OCI-LY3 (cell line): ENCODE measurements at regions not wholly inside any gene's neighbourhood (a gene's known extent, or its start where the extent isn't known, plus 50 kb on each side); places are given as distances from the start of the nearest gene placed in this dataset.
A peak's percentile ranks its signal among the peaks of the same experiment; 100 is the strongest.

Experiments used
- H2AFZ ChIP-seq: fragments of 200-600, 300-600 bp; shearing (Covaris generic); 2 replicates; pipeline ENCODE4 v1.6.0; 2014; ENCODE audit warnings: antibody characterized with exemption, low read depth, low read length
- H3K27ac ChIP-seq: fragments of 200-600, 300-600 bp; sonication (generic); 2 replicates; pipeline ENCODE4 v1.5.1; 2014; ENCODE audit warnings: mild to moderate bottlenecking, low read length, moderate library complexity, mixed read lengths
- H3K27me3 ChIP-seq: fragments of 200-600, 300-600 bp; sonication (generic); 2 replicates; pipeline ENCODE4 v1.6.1; 2014; ENCODE audit warnings: low read depth, low read length, mixed read lengths
- H3K36me3 ChIP-seq: fragments of 200-600, 300-600 bp; sonication (generic); replicated peaks from 2 replicates; pipeline ENCODE3; 2014; ENCODE audit warnings: low read depth, low read length, mixed read lengths
- H3K4me1 ChIP-seq: fragments of 300-600, 200-600 bp; sonication (generic); 2 replicates; pipeline ENCODE4 v1.6.1; 2014; ENCODE audit warnings: low read length, mixed read lengths
- H3K4me2 ChIP-seq: fragments of 200-600, 300-600 bp; sonication (generic); 2 replicates; pipeline ENCODE4 v1.6.1; 2014; ENCODE audit warnings: low read length, mixed read lengths
- H3K4me3 ChIP-seq: fragments of 300-600, 200-600 bp; sonication (generic); 2 replicates; pipeline ENCODE4 v1.5.1; 2014; ENCODE audit warnings: antibody characterized with exemption, mild to moderate bottlenecking, low read length, moderate library complexity
- H3K79me2 ChIP-seq: fragments of 300-600, 200-600 bp; shearing (Covaris generic); 2 replicates; pipeline ENCODE4 v1.6.1; 2014; ENCODE audit warnings: mild to moderate bottlenecking, low read length, mixed read lengths
- H3K9ac ChIP-seq: fragments of 300-600, 200-600 bp; shearing (Covaris generic); 2 replicates; pipeline ENCODE4 v1.6.0; 2014; ENCODE audit warnings: mild to moderate bottlenecking, low read length, moderate library complexity
- H3K9me3 ChIP-seq: fragments of 200-600, 300-600 bp; shearing (Covaris generic); 2 replicates; pipeline ENCODE4 v1.6.1; 2014; ENCODE audit warnings: low read length, mixed read lengths; ENCODE audit not compliant: insufficient read depth
- H4K20me1 ChIP-seq: fragments of 200-600, 300-600 bp; sonication (generic); 2 replicates; pipeline ENCODE4 v1.6.1; 2016; ENCODE audit warnings: low read length, mixed read lengths; ENCODE audit not compliant: insufficient read depth
- CTCF ChIP-seq: fragments of 200-600, 300-600 bp; sonication (generic); IDR thresholded peaks from 2 replicates; pipeline ENCODE4 v1.5.1; 2014; ENCODE audit warnings: antibody characterized with exemption, low read length, low read depth
- EZH2phosphoT487 ChIP-seq: fragments of 200-600 bp; shearing (Covaris generic); IDR thresholded peaks from 2 replicates; pipeline ENCODE4 v1.6.1; 2018; ENCODE audit warnings: antibody characterized with exemption, mixed run types, low read depth

GRCh38 chr14:48582938-48583337, 907.5 kb upstream of the MDGA2 start:
- Histone ChIP-seq H3K27ac (peak overlapping the region; percentile 86), H3K4me1 (peaks cover 32% of the 10 kb centered on the region), H2AFZ (no peak overlapping the region), H3K9ac (0 out of 2 replicates have a peak overlapping the region, but pooled peaks have one; percentile 19), H3K4me2 (peak overlapping the region; percentile 53; the same call in 1 of the 2 replicates), H3K9me3 (no peaks in the 10 kb centered on the region), H3K36me3 (no peaks in the 10 kb centered on the region), H3K79me2 (no peaks in the 10 kb centered on the region), H3K4me3 (no peak overlapping the region), H3K27me3 (no peaks in the 10 kb centered on the region), H4K20me1 (no peaks in the 10 kb centered on the region)
- TF ChIP-seq CTCF (no peak), EZH2phosphoT487 (no peak)

GRCh38 chr14:48580692-48581091, 905.3 kb upstream of the MDGA2 start:
- Histone ChIP-seq H3K4me3 (no peak overlapping the region), H3K27ac (no peak overlapping the region), H3K36me3 (no peaks in the 10 kb centered on the region), H3K27me3 (no peaks in the 10 kb centered on the region), H3K9ac (no peak overlapping the region), H4K20me1 (no peaks in the 10 kb centered on the region), H3K9me3 (no peaks in the 10 kb centered on the region), H3K4me1 (peaks cover 43% of the 10 kb centered on the region), H2AFZ (no peak overlapping the region), H3K4me2 (no peak overlapping the region), H3K79me2 (no peaks in the 10 kb centered on the region)
- TF ChIP-seq CTCF, result no peak
- no peak for TF ChIP-seq EZH2phosphoT487

- Histone ChIP-seq H3K9me3 (no peaks in the 10 kb centered on the region), H2AFZ (no peak overlapping the region), H3K36me3 (no peaks in the 10 kb centered on the region), H3K9ac (no peak overlapping the region), H4K20me1 (no peaks in the 10 kb centered on the region), H3K27ac (no peak overlapping the region), H3K4me1 (peaks cover 11% of the 10 kb centered on the region; the same call in 1 of the 2 replicates), H3K27me3 (no peaks in the 10 kb centered on the region), H3K79me2 (no peaks in the 10 kb centered on the region), H3K4me2 (no peak overlapping the region), H3K4me3 (no peak overlapping the region)
- no peak for TF ChIP-seq CTCF
Observed at GRCh38 chr14:48575772-48576171, 900.4 kb upstream of the MDGA2 start.

GRCh38 chr14:48568688-48569087, 893.3 kb upstream of the MDGA2 start:
- H3K9me3 ChIP-seq, result peaks cover 2% of the 10 kb centered on the region; the same call in 1 of the 2 replicates
- TF ChIP-seq EZH2phosphoT487 (no peak), CTCF (no peak)
- H3K4me2 ChIP-seq, result no peak overlapping the region
- no peak overlapping the region for H3K4me3 ChIP-seq
- no peaks in the 10 kb centered on the region for H3K4me1 ChIP-seq
- no peaks in the 10 kb centered on the region for H3K36me3 ChIP-seq
- no peaks in the 10 kb centered on the region for H3K79me2 ChIP-seq
- no peaks in the 10 kb centered on the region for H4K20me1 ChIP-seq
- no peak overlapping the region for H2AFZ ChIP-seq
- H3K27me3 ChIP-seq, result no peaks in the 10 kb centered on the region
- no peak overlapping the region for H3K27ac ChIP-seq
- H3K9ac ChIP-seq, result no peak overlapping the region
